ENCODE measurements at regions not wholly inside any gene's neighbourhood (a gene's known extent, or its start where the extent isn't known, plus 50 kb on each side); places are given as distances from the start of the nearest gene placed in this dataset.

DNA sequence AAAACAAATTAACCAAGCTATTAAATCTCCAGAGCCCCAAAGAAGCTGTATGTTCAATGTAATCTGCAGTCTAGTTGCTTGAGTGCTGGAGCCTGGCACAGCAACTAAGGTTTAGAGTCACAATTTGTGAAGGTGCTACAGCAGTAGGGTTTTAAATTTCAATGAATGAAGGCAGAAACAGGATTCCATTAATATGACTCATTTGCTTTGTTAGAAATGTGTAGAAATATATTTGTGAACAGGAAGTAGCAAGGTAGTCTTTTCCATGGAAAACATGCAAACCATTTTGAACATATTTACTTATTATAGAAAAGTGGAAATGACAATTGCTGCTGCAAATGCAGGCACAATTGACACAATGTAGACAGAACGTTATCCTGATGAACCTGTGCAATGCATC, 149.0 kb upstream of the STEAP4 start:
- Histone ChIP-seq H2AFZ (ENCODE audit: low read length) (no peak overlapping the region), H2BK12ac (ENCODE audit: insufficient read length, low read depth, low read length) (no peak overlapping the region), H3K23ac (ENCODE audit: insufficient read length, low read depth, low read length) (no peak overlapping the region), H2BK15ac (ENCODE audit: low read depth, low read length) (no peak overlapping the region), H3K56ac (ENCODE audit: insufficient read length, low read depth, low read length) (no peak overlapping the region), H3T11ph (ENCODE audit: low read length) (no peak overlapping the region), H2AK5ac (ENCODE audit: insufficient read length, low read length) (no peak overlapping the region), H4K8ac (replicated peaks; ENCODE audit: insufficient read length, low read depth, low read length) (no peak overlapping the region), H3K14ac (ENCODE audit: insufficient read depth, low read length) (no peak overlapping the region), H3K9ac (ENCODE audit: extremely low read depth, insufficient read length, low read length) (no peak overlapping the region), H3K27me3 (ENCODE audit: insufficient read depth, low read length) (no peaks in the 10 kb centered on the region), H2BK5ac (ENCODE audit: insufficient read length, low read length) (no peak overlapping the region), H3K79me2 (ENCODE audit: insufficient read depth, low read length) (no peaks in the 10 kb centered on the region), H3K4me1 (ENCODE audit: insufficient read depth, low read length) (no peaks in the 10 kb centered on the region), H3K27ac (ENCODE audit: insufficient read length, low read depth, low read length) (no peak overlapping the region), H4K91ac (ENCODE audit: insufficient read length, low read depth, low read length) (no peak overlapping the region), H3K23me2 (ENCODE audit: insufficient read length, low read depth, low read length, poor library complexity, severe bottlenecking) (no peaks in the 10 kb centered on the region), H2BK20ac (ENCODE audit: low read depth, low read length, poor library complexity, severe bottlenecking) (no peak overlapping the region), H3K79me1 (ENCODE audit: insufficient read depth, low read depth, low read length, poor library complexity, severe bottlenecking) (no peaks in the 10 kb centered on the region), H3K4ac (ENCODE audit: low read depth, low read length) (no peak overlapping the region), H4K5ac (ENCODE audit: insufficient read length, low read depth, low read length) (no peak overlapping the region), H2BK120ac (ENCODE audit: low read depth, low read length, poor library complexity, severe bottlenecking) (no peak overlapping the region), H3K4me2 (ENCODE audit: insufficient read depth, insufficient read length, low read length) (no peak overlapping the region), H3K18ac (ENCODE audit: insufficient read length, low read depth, low read length) (no peak overlapping the region), H4K20me1 (ENCODE audit: control insufficient read depth, insufficient read depth, insufficient read length) (no peaks in the 10 kb centered on the region), H3K9me3 (ENCODE audit: control insufficient read depth, low read depth, low read length) (no peaks in the 10 kb centered on the region)
- H3K27ac Mint-ChIP-seq, result no peak overlapping the region
- WGBS (ENCODE audit: extremely low coverage, insufficient read length, low lambda C conversion rate), result no CpG with 5 or more reads among the region's 1 CpG
- H3K27me3 Mint-ChIP-seq (ENCODE audit: low read depth), result no peaks in the 10 kb centered on the region
- no peaks in the 10 kb centered on the region for H3K36me3 Mint-ChIP-seq (ENCODE audit: insufficient read depth in 1 of 3, low read depth in 3 of 3)
- no peak for DNase-seq
- TF ChIP-seq, protein P1, sequence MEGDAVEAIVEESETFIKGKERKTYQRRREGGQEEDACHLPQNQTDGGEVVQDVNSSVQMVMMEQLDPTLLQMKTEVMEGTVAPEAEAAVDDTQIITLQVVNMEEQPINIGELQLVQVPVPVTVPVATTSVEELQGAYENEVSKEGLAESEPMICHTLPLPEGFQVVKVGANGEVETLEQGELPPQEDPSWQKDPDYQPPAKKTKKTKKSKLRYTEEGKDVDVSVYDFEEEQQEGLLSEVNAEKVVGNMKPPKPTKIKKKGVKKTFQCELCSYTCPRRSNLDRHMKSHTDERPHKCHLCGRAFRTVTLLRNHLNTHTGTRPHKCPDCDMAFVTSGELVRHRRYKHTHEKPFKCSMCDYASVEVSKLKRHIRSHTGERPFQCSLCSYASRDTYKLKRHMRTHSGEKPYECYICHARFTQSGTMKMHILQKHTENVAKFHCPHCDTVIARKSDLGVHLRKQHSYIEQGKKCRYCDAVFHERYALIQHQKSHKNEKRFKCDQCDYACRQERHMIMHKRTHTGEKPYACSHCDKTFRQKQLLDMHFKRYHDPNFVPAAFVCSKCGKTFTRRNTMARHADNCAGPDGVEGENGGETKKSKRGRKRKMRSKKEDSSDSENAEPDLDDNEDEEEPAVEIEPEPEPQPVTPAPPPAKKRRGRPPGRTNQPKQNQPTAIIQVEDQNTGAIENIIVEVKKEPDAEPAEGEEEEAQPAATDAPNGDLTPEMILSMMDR (conservative IDR thresholded peaks at IDR 0.05), result no peak
- no peaks in the 10 kb centered on the region; a peak in 2 of 4 replicates for H3K4me1 Mint-ChIP-seq
- H3K4me3 Mint-ChIP-seq, result no peak overlapping the region
- no peaks in the 10 kb centered on the region for H3K9me3 Mint-ChIP-seq
